Stimulated activated CD4-positive, alpha-beta T cell treated with anti-CD3 and anti-CD28 coated beads, Interleukin-4, amount 100 ng/mL, for 48 hours (primary cell): ENCODE measurements at regions not wholly inside any gene's neighbourhood (a gene's known extent, or its start where the extent isn't known, plus 50 kb on each side); places are given as distances from the start of the nearest gene placed in this dataset.
"Not testable (repeated sequence)": the region's sequence is repeated elsewhere in the genome, so short reads cannot be mapped to it uniquely, and the experiment has no call there.

Source experiments
- DNase-seq, 2 donors: peaks; one replicate each; pipeline ENCODE4 v3.0.0-alpha.2; 2020; ENCODE audit warnings: low read depth in 2 of 2

DNA sequence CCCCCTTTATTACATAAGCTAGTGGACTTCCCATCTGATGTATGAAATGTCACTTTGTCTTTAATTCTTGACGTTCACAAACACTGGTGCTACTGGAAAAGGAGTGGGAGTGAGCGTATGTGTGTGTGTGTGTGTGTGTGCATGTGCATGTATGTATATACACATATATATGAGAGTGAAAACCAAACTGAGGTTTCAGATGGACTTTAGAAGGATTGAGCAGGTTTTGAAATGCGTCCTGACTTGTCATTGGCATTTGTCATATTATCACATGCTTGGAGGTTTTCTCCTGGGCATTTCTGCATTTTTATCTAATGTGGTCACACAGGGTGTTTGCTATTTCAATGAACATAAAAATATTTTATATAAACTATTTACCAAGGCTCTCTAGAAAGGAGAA is 1085.9 kb downstream of the BCL11B start:
- no peak for DNase-seq

GRCh38 chr14:98187281-98187680 is 1084.7 kb downstream of the BCL11B start:
- no peak for DNase-seq

DNA sequence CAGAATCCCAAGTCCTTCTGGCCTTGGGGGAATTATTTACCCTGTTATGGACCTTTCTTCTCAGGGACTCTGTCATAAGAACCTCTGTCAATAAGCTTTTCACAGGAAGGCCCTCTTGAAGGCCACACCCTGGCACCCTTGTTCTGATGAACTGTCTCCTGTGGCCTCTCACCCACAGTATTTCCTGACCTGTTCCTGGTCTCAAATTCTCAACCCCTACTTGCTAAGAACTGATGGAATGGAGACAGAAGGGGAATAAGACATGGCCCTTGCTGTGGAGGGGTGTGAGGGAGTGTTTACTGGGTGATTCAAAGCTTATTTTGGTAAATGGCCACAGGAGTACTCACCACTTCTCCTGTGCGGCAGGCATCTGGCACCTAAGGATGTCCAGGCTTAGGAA is 1082.9 kb downstream of the BCL11B start:
- no peak for DNase-seq

GRCh38 chr14:98189511-98189910 is 1082.5 kb downstream of the BCL11B start:
- DNase-seq = no peak

GRCh38 chr14:98189944-98190343 is 1082.1 kb downstream of the BCL11B start:
- no peak for DNase-seq

DNA sequence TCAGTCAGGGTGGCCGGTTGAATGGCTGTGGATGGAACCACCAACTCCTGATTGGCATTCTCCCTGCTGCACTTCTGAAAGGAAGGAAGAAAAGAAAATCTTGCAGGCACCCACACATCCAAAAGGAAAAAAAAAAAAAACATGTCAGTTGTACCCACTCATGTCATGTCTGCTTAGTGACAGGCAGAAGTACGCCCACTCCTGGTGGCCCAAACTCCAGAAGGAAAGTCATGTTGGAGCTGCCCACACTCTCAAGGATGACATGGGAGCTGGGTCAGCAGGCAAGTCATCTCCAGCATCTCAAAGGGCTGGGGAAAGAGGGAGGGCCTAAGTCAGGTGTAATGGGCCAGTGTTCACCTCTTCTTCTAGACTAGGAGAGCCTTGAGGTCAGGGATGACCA is 1079.1 kb downstream of the BCL11B start:
- no peak for DNase-seq

GRCh38 chr14:98194821-98195220 is 1077.2 kb downstream of the BCL11B start:
- no peak for DNase-seq

- DNase-seq = no peak
Observed at GRCh38 chr14:98195256-98195655, 1076.7 kb downstream of the BCL11B start.

DNA sequence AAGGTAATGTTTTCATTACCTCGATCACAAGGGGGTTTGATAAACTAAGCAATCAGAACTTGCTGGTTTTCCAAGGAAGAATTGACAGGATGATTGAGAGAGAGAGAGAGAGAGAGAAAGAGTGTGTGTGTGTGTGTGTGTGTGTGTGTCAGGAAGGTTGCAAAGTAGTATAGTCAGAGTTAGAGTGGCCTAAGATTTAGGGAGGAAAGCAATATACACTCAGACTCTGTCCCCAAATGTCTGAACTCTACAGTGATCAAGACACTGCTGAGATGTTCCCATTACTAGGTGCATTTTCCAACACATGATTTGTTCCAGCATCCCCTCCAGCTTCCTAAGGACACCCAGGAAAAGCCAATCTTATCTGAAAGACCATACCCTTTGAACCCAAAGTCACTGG is 1074.1 kb downstream of the BCL11B start:
- DNase-seq = no peak

- DNase-seq = no peak
Observed at GRCh38 chr14:98198385-98198784, 1073.6 kb downstream of the BCL11B start.

GRCh38 chr14:98200601-98201000 is 1071.4 kb downstream of the BCL11B start:
- DNase-seq = no peak

DNA sequence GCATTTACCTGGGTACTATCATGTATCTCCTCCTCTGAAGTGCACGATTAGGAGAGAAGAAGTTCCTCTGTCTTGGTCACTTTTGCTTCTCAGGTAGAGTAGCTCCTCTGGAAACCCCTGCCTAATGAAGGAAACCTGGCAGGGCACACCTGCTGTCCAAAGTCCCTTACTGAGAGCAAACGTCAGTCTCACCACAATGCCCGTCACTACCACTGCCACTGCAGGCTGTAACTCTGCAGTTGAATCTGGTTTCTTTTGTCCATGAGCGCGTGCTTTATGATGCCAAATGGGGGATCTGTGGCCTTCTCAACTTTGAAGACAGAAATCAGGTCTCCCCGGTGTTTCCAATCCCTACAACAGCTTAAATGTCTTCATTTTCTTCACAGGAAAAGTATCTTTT is 1068.6 kb downstream of the BCL11B start:
- no peak for DNase-seq

GRCh38 chr14:98204139-98204538 is 1067.9 kb downstream of the BCL11B start:
- no peak for DNase-seq

DNA sequence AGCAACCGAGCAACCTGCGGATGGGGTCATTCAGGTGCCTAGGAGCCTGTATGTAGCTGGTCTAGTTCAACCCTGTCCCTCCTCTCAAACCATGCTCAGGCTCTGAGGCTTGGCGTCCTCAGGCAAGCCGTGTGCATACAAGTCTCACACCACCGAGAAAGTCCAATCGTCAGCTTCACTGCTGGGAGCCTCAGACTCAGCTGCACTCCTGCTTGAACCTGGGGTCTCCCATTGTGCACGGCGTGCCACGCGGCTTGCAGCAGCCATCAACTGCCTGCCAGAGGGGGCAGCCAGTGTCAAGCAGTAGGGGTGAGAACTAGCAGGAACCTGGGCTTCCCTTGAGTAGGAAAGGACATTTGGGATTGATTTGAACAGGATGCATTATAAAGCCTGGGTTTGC is 1064.6 kb downstream of the BCL11B start:
- no peak for DNase-seq

- no peak for DNase-seq
Observed at GRCh38 chr14:98208211-98208611, 1063.8 kb downstream of the BCL11B start.

DNA sequence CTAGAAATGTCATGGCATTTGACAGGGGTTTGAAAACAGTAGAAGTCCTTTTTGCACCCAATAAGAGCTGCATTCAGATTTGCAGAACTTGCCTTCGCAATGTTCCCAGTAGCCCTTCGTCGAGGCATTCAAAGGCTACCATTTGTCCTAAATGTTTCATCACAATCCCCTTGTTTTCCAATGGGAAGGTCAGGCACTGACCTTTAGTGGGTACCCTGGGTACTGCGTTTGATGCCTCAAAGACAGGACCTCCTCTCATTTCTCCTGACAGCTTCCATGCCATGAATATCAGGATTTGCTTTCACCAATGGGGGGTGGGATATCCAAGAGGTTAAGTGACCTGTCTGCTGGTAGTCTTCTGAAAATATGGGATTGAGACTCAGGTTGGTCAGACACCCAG is 1063.1 kb downstream of the BCL11B start:
- no peak for DNase-seq

GRCh38 chr14:98210045-98210672 is 1061.8 kb downstream of the BCL11B start:
- DNase-seq = peak in 1 of 2 donors; percentile 33

DNA sequence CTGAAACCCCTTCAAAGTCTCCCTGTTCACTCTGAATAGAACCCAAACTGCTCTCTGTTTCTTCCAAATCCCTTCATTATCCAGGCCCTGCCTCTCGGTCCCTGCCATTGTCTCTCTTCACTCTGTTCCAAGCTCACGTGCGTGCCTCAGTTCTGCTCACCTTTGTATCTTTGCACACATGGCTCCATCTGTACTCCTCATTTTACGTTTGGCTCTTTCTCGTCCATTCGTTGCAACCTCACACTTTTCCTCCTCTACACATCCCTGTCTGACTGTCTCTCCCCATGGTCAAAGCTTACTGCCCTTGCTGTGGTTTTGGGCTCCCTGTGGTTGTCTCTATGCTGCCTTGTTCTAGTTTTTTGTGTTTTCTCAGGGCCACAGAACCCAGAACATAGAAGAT is 1054.5 kb downstream of the BCL11B start:
- no peak for DNase-seq

- no peak for DNase-seq
Observed at GRCh38 chr14:98218218-98218617, 1053.8 kb downstream of the BCL11B start.

- no peak for DNase-seq
Observed at GRCh38 chr14:98219638-98220037, 1052.4 kb downstream of the BCL11B start.

DNA sequence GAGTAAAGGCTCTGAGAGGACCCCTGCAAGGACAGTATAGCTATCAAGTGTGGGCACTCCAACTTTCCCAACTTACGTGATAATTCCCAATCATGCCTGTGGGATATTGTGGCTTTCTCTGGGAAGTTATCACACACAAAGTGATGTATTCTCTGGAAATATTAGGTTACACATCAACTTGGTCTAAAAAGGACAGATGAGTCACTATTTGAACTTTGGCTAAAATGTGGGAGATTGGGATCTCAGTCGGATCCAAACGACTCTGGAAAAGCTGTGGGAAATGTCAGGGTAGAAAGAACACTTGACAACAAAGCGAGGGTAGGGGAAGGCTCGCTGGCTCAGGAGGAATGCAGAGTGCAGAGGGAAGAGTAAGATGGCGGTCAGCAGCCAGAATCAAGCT is 1048.9 kb downstream of the BCL11B start:
- DNase-seq = no peak

- DNase-seq = not testable (repeated sequence)
Observed at GRCh38 chr14:98223710-98224109, 1048.3 kb downstream of the BCL11B start.

- DNase-seq = no peak
Observed at GRCh38 chr14:98226411-98226810, 1045.6 kb downstream of the BCL11B start.

DNA sequence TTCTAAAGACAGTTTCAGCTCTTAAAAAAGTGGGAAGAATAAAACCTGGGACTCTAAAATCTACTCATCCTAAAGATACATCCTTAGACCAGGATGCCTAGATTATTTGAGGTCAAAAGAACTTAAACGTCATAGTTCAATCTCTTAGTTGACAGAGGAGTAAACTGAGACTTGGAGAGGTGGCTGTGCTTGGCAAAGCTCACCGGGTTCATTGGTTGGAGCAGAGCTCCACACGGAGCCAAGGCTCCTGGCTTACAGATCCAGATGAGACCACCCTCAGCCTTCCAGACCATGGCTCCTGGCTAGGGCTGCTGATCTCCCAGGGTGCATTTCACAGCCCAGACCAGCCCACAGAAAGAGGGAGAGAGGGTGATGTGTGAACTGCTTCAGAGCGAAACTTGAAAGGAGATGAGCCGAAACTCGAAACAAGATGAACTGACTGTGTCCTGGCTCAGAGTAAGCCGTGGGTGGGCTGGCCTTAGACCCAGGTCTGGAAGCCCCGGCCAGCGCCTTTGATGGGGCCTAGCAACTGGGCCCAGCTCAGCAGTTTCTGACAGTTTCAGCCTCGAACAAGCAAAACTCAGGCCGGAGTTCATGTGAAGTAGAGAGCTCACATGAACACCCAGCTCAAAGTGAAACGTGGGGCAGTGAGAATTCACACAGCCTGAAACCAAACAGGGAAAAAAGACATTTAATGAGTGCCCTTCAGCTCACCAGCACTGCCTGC is 1044.8 kb downstream of the BCL11B start:
- peak; percentile 51 to 68 for DNase-seq
